Gastrocnemius medialis (tissue), 4 donors: ENCODE measurements at regions not wholly inside any gene's neighbourhood (a gene's known extent, or its start where the extent isn't known, plus 50 kb on each side); places are given as distances from the start of the nearest gene placed in this dataset.

Experiments used
- POLR2A ChIP-seq, 2 donors: fragments of 450-650 bp; IDR thresholded peaks; one replicate each; pipeline ENCODE4 v1.6.1; 2017; ENCODE audit warnings: antibody characterized with exemption in 2 of 2, mild to moderate bottlenecking in 2 of 2, moderate library complexity in 2 of 2
- TF ChIP-seq, protein P1 (sequence below), 5 experiments: fragments of 450-650 bp in 3 of 5; fragments of 200-600 bp in 2 of 5; sonication (generic) in 2 of 5; IDR thresholded peaks in 4 of 5; conservative IDR thresholded peaks in 1 of 5; 1 replicate in 4 of 5; 2 replicates in 1 of 5; pipeline ENCODE4 v1.5.1; 2016 to 2019; ENCODE audit warnings: antibody characterized with exemption in 5 of 5, mild to moderate bottlenecking in 3 of 5, moderate library complexity in 3 of 5

DNA sequence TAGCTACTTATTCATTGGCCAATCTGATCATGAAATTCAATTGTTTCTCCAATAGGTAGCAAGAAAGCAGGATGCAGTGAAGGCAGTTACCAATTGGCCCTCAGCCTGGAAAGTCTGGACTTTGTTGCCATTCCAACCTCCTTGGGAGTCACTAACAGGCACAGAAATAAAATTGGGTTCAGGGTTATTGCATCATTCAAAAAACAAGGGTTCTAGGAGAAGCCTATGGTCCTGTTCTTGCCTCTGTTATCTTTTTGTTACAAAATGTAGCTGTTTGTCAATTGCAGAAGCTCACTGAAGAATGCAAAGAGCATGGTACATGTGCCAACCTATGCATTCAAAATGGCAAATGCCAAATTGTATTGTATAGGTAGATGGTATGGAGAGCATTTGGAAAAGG, 51.0 kb upstream of the CCNG1 start:
- TF ChIP-seq, protein P1, sequence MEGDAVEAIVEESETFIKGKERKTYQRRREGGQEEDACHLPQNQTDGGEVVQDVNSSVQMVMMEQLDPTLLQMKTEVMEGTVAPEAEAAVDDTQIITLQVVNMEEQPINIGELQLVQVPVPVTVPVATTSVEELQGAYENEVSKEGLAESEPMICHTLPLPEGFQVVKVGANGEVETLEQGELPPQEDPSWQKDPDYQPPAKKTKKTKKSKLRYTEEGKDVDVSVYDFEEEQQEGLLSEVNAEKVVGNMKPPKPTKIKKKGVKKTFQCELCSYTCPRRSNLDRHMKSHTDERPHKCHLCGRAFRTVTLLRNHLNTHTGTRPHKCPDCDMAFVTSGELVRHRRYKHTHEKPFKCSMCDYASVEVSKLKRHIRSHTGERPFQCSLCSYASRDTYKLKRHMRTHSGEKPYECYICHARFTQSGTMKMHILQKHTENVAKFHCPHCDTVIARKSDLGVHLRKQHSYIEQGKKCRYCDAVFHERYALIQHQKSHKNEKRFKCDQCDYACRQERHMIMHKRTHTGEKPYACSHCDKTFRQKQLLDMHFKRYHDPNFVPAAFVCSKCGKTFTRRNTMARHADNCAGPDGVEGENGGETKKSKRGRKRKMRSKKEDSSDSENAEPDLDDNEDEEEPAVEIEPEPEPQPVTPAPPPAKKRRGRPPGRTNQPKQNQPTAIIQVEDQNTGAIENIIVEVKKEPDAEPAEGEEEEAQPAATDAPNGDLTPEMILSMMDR (IDR thresholded peaks at IDR 0.05 in 4 of 5, conservative IDR thresholded peaks at IDR 0.05 in 1 of 5) = no peak
- TF ChIP-seq POLR2A (IDR thresholded peaks at IDR 0.05) = no peak
